NCI-H2107 treated with DMSO at 0.1 percent for 48 hours (cell line): ENCODE measurements at regions not wholly inside any gene's neighbourhood (a gene's known extent, or its start where the extent isn't known, plus 50 kb on each side); places are given as distances from the start of the nearest gene placed in this dataset.
A peak's percentile ranks its signal among the peaks of the same experiment; 100 is the strongest.
"Not testable (repeated sequence)": the region's sequence is repeated elsewhere in the genome, so short reads cannot be mapped to it uniquely, and the experiment has no call there.

Experiments
- DNase-seq: peaks from one replicate; lab custom pipeline; 2025; ENCODE audit not compliant: unreplicated experiment; lab: John Stamatoyannopoulos, UW

DNA sequence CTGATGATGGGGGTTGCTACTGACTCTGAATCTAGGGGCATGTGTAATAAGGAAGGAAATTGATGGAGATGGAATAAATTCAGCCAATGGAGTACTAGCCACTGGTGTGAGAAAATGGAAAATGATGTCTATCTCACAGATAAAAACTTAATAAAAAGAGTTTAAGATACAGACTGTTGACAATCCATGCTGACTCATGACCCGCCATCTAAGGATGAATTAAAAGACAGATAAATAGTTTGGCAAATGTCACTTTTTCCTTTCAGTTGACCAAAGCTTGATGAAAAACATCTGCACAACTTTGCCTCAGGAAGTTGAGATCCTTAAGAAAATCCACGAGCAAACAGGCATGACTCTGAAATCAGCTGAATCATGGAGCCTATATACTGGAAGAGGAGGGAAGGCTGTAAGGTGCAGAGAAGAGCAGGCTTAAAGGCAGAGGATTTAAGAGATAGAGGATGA is 82.6 kb upstream of the BMP5 start:
- DNase-seq: no peak

- no peak for DNase-seq
These were observed 80.3 kb upstream of the BMP5 start for GRCh38 chr6:55955684-55956083.

- no peak for DNase-seq
These were observed 79.0 kb upstream of the BMP5 start for GRCh38 chr6:55954436-55954835.

DNA sequence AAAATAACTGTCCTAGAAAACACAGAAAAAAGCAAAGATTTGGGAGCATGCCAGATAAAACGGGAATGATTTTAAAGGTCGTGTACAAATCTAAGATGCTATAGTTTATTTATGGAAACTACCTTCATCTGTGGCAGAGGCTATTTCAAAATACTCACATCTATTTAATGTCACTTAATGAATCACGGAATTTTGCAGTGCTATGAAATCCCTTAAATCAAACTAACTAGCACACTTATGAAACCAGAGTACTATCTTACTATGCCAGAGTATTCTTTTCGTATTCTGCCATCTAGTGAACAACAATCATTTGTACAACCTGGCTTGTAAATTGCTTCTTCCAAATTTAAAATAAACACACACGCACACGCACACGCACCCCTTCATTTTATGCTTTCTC is 77.9 kb upstream of the BMP5 start:
- DNase-seq: peak; percentile 5

- DNase-seq: no peak
These were observed 74.9 kb upstream of the BMP5 start for GRCh38 chr6:55950071-55950814.

GRCh38 chr6:55943329-55943728 is 67.9 kb upstream of the BMP5 start:
- no peak for DNase-seq

GRCh38 chr6:55941702-55942101 is 66.3 kb upstream of the BMP5 start:
- no peak for DNase-seq

- no peak for DNase-seq
These were observed 62.7 kb upstream of the BMP5 start for GRCh38 chr6:55937951-55938690.

DNA sequence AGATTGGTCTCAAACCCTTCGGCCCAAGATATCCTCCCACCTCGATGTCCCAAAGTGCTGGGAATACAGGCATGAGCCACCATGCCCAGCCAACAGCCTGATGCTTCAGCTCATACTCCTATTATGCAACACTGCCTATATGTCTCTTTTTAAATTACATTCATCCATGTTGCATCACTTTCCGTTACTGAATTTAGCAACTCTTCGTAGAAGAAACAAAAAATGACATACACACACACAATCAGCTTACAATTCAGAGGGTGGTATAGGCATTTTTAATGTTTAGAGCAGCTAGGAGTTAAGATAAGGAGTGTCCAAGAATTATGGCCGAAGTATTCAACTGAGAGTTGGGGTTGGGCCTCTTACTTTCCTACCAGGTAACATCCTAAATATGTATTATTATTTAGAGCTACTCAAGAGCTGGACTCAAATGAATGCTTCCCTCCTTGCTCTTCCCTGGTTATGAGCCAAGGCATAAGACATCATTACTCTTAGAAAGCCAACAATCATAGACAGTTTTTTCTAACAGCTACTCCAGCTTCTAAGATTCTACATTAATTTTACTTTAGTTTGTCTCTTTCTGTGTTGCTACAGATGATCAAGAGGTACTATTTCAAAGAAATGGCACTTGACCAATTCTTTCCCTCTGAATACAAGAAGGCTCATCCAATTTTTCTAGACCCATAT is 62.0 kb upstream of the BMP5 start:
- no peak for DNase-seq

DNA sequence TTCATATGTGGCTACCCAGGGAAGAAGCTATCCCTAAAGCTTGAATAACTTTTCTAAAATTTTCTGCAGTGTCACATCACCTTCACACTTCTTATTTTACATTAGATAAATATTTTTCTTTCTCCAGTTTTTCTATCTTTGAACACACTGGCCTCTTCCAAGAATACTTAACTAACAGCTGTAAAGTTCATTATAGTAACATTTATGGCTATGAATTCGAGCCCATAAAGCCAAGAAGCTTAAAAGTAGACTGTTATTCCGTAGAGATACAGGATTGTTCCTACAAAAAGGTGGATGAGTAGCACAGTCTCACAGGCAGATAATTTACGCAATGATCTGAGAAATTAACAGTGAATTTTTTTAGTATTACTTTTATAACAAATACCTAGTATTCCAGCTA is 55.7 kb upstream of the BMP5 start:
- DNase-seq: no peak

DNA sequence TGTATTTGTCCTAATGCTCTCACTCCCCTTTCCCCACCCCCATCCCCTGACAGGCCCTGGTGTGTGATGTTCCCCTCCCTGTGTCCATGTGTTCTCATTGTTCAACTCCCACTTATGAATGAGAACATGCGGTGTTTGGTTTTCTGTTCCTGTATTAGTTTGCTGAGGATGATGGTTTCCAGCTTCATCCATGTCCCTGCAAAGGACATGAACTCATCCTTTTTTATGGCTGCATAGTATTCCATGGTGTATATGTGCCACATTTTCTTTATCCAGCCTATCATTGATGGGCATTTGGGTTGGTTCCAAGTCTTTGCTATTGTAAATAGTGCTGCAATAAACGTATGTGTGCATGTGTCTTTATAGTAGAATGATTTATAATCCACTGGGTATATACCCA is 52.3 kb upstream of the BMP5 start:
- DNase-seq: not testable (repeated sequence)

DNA sequence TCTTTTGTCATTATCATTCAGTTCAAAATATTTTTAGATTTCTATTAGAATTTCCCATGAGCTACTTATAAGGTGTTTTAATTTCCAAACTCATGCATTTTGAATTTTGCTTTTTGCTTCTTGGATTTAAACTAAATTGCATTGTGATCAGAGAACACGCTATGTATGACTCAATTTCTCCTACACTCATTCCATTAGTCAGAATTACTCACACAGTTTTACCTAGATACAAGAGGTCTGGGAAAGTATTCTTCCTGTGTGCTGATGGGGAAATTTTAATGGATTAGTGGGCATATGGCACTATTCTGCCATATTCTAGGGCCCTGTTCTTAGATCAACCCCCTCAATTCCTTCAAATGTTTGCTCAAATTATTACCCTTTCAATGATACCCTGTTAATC is 49.9 kb upstream of the BMP5 start:
- no peak for DNase-seq
